GM23338 (cell line): ENCODE measurements at regions not wholly inside any gene's neighbourhood (a gene's known extent, or its start where the extent isn't known, plus 50 kb on each side); places are given as distances from the start of the nearest gene placed in this dataset.

Experiments used
- CREB1 ChIP-seq: fragments of 250-450 bp; sonication (Bioruptor Pico); IDR thresholded peaks from 2 replicates; pipeline ENCODE4 v1.5.0; 2020; ENCODE audit warnings: low read depth, mild to moderate bottlenecking, moderate library complexity
- CTCF ChIP-seq, 2 experiments: fragments of 200-600 bp in 1 of 2; sonication (generic) in 1 of 2; conservative IDR thresholded peaks; 2 replicates each; pipeline versions ENCODE4 v1.5.1 to v1.6.1; 2016 to 2017; ENCODE audit warnings: antibody characterized with exemption in 2 of 2, low read depth in 2 of 2, mild to moderate bottlenecking in 2 of 2, moderate library complexity in 1 of 2
- EZH2 ChIP-seq: fragments of 200-600 bp; sonication (generic); IDR thresholded peaks from one replicate; pipeline ENCODE4 v1.8.0; 2017; ENCODE audit warnings: antibody characterized with exemption, mild to moderate bottlenecking, low read depth; ENCODE audit not compliant: unreplicated experiment
- EZH2phosphoT487 ChIP-seq: fragments of 200-600 bp; sonication (generic); IDR thresholded peaks from one replicate; pipeline ENCODE4 v1.8.1; 2018; ENCODE audit warnings: antibody characterized with exemption; ENCODE audit not compliant: unreplicated experiment
- POLR2AphosphoS5 ChIP-seq: IDR thresholded peaks from 2 replicates; pipeline ENCODE4 v1.6.1; 2016; ENCODE audit warnings: antibody characterized with exemption, low read depth
- REST ChIP-seq: IDR thresholded peaks from one replicate; pipeline ENCODE4 v1.6.1; 2018; ENCODE audit warnings: antibody characterized with exemption; ENCODE audit not compliant: unreplicated experiment
- ZNF114 ChIP-seq: fragments of 250-450 bp; sonication (Bioruptor Pico); IDR thresholded peaks from 2 replicates; pipeline ENCODE4 v1.5.0; 2020; ENCODE audit warnings: mild to moderate bottlenecking, moderate library complexity

DNA sequence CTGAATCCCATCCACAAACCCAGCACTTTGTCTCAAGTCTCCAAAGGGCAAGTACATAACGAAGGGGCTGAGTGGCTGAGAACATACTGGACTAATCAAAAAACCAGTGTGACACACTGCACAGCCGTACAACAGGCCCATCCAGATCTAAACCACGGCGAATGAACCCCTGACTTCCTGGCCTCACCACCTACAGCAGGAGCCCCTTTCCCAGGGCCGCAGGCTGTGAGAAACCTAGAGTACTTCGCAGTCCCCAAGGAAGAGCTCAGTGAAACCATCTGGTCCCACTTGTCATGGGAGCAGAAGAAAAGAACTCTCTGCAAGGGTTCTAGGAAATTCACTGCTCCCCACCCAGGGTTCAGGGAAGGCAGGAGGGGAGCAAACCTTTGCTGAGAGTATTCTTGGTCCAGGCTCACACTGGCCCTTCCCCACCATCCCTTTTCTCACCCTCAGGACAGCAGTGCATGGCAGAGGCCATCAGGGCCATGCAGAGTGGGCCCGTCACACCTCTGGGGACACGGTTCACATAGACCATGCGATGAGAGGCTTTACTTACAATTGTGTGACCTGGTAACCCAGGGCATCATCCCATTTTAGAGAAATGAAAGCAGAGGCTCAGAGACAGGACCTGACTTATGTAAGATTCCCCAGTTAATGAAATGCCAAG, 192.8 kb downstream of the BCL11B start:
- TF ChIP-seq CTCF (conservative IDR thresholded peaks at IDR 0.05; ENCODE audit: low read depth in 2 of 2) (no peak), ZNF114 (no peak), POLR2AphosphoS5 (no peak), EZH2 (no peak), EZH2phosphoT487 (no peak), CREB1 (CRISPR knock-in tag) (no peak), REST (no peak)
